Keratinocyte (primary cell): ENCODE measurements at regions not wholly inside any gene's neighbourhood (a gene's known extent, or its start where the extent isn't known, plus 50 kb on each side); places are given as distances from the start of the nearest gene placed in this dataset.

Experiments
- DNase-seq: peaks from one replicate; pipeline ENCODE4 v3.0.0-alpha.2; 2011; ENCODE audit warnings: low read depth, missing footprints, low spot score
- FAIRE-seq: peaks from 2 replicates; lab custom pipeline; 2011; peaks lifted over from hg19 to GRCh38; lab: Jason Lieb, UNC
- H2AFZ ChIP-seq: 2 replicates; pipeline ENCODE4 v1.6.0; 2012; ENCODE audit warnings: low read length, control low read depth, inconsistent platforms; ENCODE audit not compliant: control insufficient read depth
- H3K27ac ChIP-seq: 2 replicates; pipeline ENCODE4 v1.5.1; 2011; ENCODE audit warnings: low read length; ENCODE audit not compliant: control insufficient read depth, insufficient read depth
- H3K27me3 ChIP-seq: 3 replicates; pipeline ENCODE4 v1.6.0; 2011; ENCODE audit warnings: low read length; ENCODE audit not compliant: control insufficient read depth, insufficient read depth; ENCODE audit errors: extremely low read depth
- H3K36me3 ChIP-seq, 2 experiments: 2 replicates in 1 of 2; 3 replicates in 1 of 2; pipeline ENCODE4 v1.5.1; 2011; ENCODE audit warnings: low read length in 2 of 2, mild to moderate bottlenecking in 1 of 2; ENCODE audit not compliant: control insufficient read depth in 2 of 2, insufficient read depth in 2 of 2; ENCODE audit errors: extremely low read depth in 1 of 2
- H3K4me1 ChIP-seq: 3 replicates; pipeline ENCODE4 v1.5.1; 2011; ENCODE audit warnings: low read length; ENCODE audit not compliant: control insufficient read depth, insufficient read depth; ENCODE audit errors: extremely low read depth
- H3K4me2 ChIP-seq: 3 replicates; pipeline ENCODE4 v1.6.0; 2011; ENCODE audit warnings: low read depth, low read length; ENCODE audit not compliant: control insufficient read depth, insufficient read depth; ENCODE audit errors: extremely low read depth
- H3K4me3 ChIP-seq, 3 experiments: fragments of 200-600 bp in 1 of 3; sonication (generic) in 1 of 3; 2 replicates in 2 of 3; 3 replicates in 1 of 3; pipeline ENCODE4 v1.5.1; 2011 to 2016; ENCODE audit warnings: low read length in 3 of 3, mild to moderate bottlenecking in 3 of 3, control low read depth in 2 of 3, inconsistent platforms in 1 of 3, low read depth in 1 of 3, mixed read lengths in 1 of 3, mixed run types in 1 of 3, moderate library complexity in 1 of 3; ENCODE audit not compliant: control insufficient read depth in 2 of 3, insufficient read depth in 2 of 3; ENCODE audit errors: extremely low read depth in 1 of 3
- H3K79me2 ChIP-seq: 2 replicates; pipeline ENCODE4 v1.6.0; 2012; ENCODE audit warnings: low read length; ENCODE audit not compliant: control insufficient read depth, insufficient read depth
- H3K9ac ChIP-seq: 3 replicates; pipeline ENCODE4 v1.6.0; 2011; ENCODE audit warnings: low read length; ENCODE audit not compliant: control insufficient read depth, insufficient read depth; ENCODE audit errors: extremely low read depth
- H3K9me1 ChIP-seq: 3 replicates; pipeline ENCODE4 v1.6.0; 2011; ENCODE audit warnings: low read length; ENCODE audit not compliant: control insufficient read depth, insufficient read depth; ENCODE audit errors: extremely low read depth
- H3K9me3 ChIP-seq: 2 replicates; pipeline ENCODE4 v1.5.1; 2012; ENCODE audit warnings: low read depth, low read length; ENCODE audit not compliant: control insufficient read depth
- H4K20me1 ChIP-seq: 3 replicates; pipeline ENCODE4 v1.6.0; 2011; ENCODE audit warnings: low read length; ENCODE audit not compliant: control insufficient read depth, insufficient read depth; ENCODE audit errors: extremely low read depth
- EZH2 ChIP-seq: IDR thresholded peaks from one replicate; pipeline ENCODE4 v1.6.1; 2012; ENCODE audit warnings: inconsistent platforms, mild to moderate bottlenecking, low read length, moderate library complexity
- dilution Hi-C: fragments of 300-500 bp; cut with MboI; formaldehyde crosslinking; loops from one replicate; pipeline ENCODE4 v1.7.0; 2020; ENCODE audit warnings: low sequenced_read_pairs; ENCODE audit not compliant: extremely low pct_ligation_motif_present
- TF ChIP-seq, protein P1 (sequence below), 3 experiments: IDR thresholded peaks in 1 of 3; conservative IDR thresholded peaks in 1 of 3; optimal IDR thresholded peaks in 1 of 3; 2 replicates in 2 of 3; 3 replicates in 1 of 3; pipeline versions ENCODE3 to v1.5.1; 2011; ENCODE audit warnings: low read length in 3 of 3, mild to moderate bottlenecking in 3 of 3, moderate library complexity in 2 of 3, control low read depth in 1 of 3, inconsistent platforms in 1 of 3; ENCODE audit not compliant: insufficient read depth in 2 of 3; ENCODE audit errors: extremely low read depth in 1 of 3

DNA sequence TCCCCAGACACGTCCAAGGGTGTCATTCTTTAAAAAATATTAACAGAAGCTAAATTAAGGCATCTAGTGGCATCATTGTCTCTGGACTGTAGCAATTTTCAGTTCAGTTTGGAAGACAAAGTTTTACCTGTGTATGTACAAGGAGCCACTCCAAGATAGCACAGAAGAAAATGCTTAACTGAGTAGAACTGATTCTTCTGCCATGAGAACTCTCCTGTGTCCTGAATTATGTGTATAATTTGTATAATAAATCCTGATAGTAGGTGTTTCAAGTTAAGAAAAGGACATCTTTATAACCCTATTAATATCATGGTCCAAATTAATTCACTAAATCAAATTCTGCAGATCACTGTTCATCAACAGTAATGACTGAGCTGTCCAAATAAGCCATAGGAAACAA is 1104.0 kb downstream of the XPNPEP1 start:
- H3K27me3 ChIP-seq: no peaks in the 10 kb centered on the region
- FAIRE-seq (no peak), DNase-seq (no peak)
- H3K4me2 ChIP-seq: no peak overlapping the region
- H3K36me3 ChIP-seq: no peaks in the 10 kb centered on the region
- H2AFZ ChIP-seq: no peak overlapping the region
- H3K27ac ChIP-seq: no peak overlapping the region
- H3K9ac ChIP-seq: no peak overlapping the region
- no peaks in the 10 kb centered on the region for H3K9me3 ChIP-seq
- H3K79me2 ChIP-seq: no peaks in the 10 kb centered on the region
- TF ChIP-seq EZH2: no peak
- TF ChIP-seq, protein P1, sequence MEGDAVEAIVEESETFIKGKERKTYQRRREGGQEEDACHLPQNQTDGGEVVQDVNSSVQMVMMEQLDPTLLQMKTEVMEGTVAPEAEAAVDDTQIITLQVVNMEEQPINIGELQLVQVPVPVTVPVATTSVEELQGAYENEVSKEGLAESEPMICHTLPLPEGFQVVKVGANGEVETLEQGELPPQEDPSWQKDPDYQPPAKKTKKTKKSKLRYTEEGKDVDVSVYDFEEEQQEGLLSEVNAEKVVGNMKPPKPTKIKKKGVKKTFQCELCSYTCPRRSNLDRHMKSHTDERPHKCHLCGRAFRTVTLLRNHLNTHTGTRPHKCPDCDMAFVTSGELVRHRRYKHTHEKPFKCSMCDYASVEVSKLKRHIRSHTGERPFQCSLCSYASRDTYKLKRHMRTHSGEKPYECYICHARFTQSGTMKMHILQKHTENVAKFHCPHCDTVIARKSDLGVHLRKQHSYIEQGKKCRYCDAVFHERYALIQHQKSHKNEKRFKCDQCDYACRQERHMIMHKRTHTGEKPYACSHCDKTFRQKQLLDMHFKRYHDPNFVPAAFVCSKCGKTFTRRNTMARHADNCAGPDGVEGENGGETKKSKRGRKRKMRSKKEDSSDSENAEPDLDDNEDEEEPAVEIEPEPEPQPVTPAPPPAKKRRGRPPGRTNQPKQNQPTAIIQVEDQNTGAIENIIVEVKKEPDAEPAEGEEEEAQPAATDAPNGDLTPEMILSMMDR (optimal IDR thresholded peaks at IDR 0.05 in 1 of 3, IDR thresholded peaks at IDR 0.05 in 1 of 3, conservative IDR thresholded peaks at IDR 0.05 in 1 of 3; ENCODE audit: extremely low read depth in 1 of 3, insufficient read depth in 2 of 3, low read length in 3 of 3): no peak
- no peaks in the 10 kb centered on the region for H3K4me1 ChIP-seq
- no peak overlapping the region for H3K4me3 ChIP-seq
- H3K9me1 ChIP-seq: no peaks in the 10 kb centered on the region
- H4K20me1 ChIP-seq: no peaks in the 10 kb centered on the region
- dilution Hi-C loops: no loop called here

DNA sequence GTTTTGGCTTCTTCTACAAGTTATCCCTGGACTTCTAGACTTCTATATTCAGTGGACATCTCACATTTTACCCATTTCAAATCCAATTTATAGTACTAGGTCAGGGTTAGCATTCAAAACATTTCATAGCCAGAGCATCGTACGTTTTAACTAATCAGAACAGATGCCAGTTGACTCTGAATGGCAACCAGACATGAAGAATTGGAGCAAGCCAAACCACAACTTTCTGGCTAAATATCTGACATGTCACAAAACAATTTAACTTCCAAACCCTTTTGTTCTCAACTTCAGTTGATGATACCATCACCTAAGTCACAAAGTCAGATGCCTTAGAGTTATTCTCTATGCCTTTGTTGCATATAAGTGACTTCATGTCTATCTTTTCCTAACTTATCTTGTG is 1105.7 kb downstream of the XPNPEP1 start:
- H3K9ac ChIP-seq: no peak overlapping the region
- TF ChIP-seq, protein P1 (optimal IDR thresholded peaks at IDR 0.05 in 1 of 3, IDR thresholded peaks at IDR 0.05 in 1 of 3, conservative IDR thresholded peaks at IDR 0.05 in 1 of 3; ENCODE audit: extremely low read depth in 1 of 3, insufficient read depth in 2 of 3, low read length in 3 of 3): no peak
- TF ChIP-seq EZH2: no peak
- DNase-seq (no peak), FAIRE-seq (no peak)
- no peaks in the 10 kb centered on the region for H3K27me3 ChIP-seq
- no peak overlapping the region for H3K4me2 ChIP-seq
- dilution Hi-C loops: no loop called here
- H2AFZ ChIP-seq: no peak overlapping the region
- H3K4me3 ChIP-seq: no peak overlapping the region
- no peaks in the 10 kb centered on the region for H4K20me1 ChIP-seq
- H3K79me2 ChIP-seq: no peaks in the 10 kb centered on the region
- H3K9me3 ChIP-seq: no peaks in the 10 kb centered on the region
- no peaks in the 10 kb centered on the region for H3K36me3 ChIP-seq
- no peaks in the 10 kb centered on the region for H3K4me1 ChIP-seq
- H3K27ac ChIP-seq: no peak overlapping the region
- no peaks in the 10 kb centered on the region for H3K9me1 ChIP-seq
